ENCODE measurements at regions not wholly inside any gene's neighbourhood (a gene's known extent, or its start where the extent isn't known, plus 50 kb on each side); places are given as distances from the start of the nearest gene placed in this dataset.

GRCh38 chr11:80457823-80458222 is 1017.0 kb upstream of the TENM4 start:
- no peak for DNase-seq

GRCh38 chr11:80455818-80456217 is 1015.0 kb upstream of the TENM4 start:
- DNase-seq, result no peak

DNA sequence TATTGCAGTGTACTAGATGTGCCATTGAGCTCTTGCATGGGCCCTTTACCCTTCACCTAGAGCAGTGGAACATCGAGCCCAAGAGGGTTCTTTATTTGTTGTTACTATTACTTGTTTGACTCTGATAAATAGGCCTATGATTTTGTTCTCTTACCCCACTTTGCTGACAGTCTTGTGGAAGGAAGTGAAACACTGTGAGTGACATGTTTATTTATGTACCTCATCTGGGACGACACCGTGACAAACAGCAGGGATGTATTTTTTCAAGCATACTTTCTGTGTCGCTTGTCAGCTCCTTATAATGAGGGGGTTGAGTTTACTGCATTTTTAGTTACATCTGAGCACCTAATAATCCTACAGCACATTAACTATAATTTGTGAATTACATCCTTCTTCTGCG is 1010.3 kb upstream of the TENM4 start:
- no peak for DNase-seq

- no peak for DNase-seq
These were observed 1007.9 kb upstream of the TENM4 start for GRCh38 chr11:80448709-80449108.

GRCh38 chr11:80443177-80443576 is 1002.3 kb upstream of the TENM4 start:
- DNase-seq, result no peak

- no peak for DNase-seq
These were observed 1001.0 kb upstream of the TENM4 start for GRCh38 chr11:80441821-80442220.

DNA sequence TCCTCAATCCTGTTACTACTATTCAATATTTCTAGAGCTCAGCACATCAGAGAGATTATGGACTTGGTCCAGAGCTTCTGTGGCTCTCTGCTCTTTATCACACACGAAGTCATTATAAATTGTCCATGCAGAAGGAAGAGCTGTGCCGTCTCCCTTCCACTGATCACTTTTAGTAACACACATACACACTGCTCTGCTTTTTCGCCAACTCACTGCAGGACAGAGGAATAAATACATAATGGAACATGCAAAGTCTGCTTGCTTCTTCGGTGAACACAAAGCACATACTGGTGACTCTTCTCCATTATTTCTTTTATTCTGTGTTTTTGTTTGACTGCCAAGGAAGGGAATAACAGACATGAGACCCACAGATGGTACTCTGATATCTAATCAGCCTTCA is 1000.0 kb upstream of the TENM4 start:
- DNase-seq, result no peak

GRCh38 chr11:80436547-80436946 is 995.7 kb upstream of the TENM4 start:
- no peak for DNase-seq

- DNase-seq, result no peak
These were observed 994.5 kb upstream of the TENM4 start for GRCh38 chr11:80435345-80435744.

DNA sequence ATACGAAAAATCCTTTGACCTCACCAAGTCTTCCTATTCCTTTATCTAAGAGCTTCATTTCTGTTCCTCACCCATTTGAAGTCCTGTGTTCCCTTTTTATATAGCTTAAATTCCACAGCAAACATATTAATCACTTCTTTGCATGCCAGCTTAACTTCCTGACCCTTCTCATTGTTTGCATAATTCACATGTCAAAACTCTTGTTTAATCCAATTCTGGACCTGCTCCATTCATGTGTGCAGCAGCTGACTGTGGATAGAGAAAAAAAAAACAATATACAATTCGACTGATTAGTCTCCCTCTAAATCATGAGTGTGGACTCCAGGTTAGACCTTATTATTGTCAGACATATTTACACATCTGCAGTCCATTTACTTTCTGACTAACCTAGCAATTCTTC is 991.2 kb upstream of the TENM4 start:
- DNase-seq, result no peak

- no peak for DNase-seq
These were observed 983.3 kb upstream of the TENM4 start for GRCh38 chr11:80424012-80424695.

GRCh38 chr11:80420374-80420773 is 979.5 kb upstream of the TENM4 start:
- DNase-seq, result no peak

- DNase-seq, result no peak
These were observed 976.9 kb upstream of the TENM4 start for GRCh38 chr11:80417681-80418080.

- DNase-seq, result no peak
These were observed 974.8 kb upstream of the TENM4 start for GRCh38 chr11:80415580-80415979.

DNA sequence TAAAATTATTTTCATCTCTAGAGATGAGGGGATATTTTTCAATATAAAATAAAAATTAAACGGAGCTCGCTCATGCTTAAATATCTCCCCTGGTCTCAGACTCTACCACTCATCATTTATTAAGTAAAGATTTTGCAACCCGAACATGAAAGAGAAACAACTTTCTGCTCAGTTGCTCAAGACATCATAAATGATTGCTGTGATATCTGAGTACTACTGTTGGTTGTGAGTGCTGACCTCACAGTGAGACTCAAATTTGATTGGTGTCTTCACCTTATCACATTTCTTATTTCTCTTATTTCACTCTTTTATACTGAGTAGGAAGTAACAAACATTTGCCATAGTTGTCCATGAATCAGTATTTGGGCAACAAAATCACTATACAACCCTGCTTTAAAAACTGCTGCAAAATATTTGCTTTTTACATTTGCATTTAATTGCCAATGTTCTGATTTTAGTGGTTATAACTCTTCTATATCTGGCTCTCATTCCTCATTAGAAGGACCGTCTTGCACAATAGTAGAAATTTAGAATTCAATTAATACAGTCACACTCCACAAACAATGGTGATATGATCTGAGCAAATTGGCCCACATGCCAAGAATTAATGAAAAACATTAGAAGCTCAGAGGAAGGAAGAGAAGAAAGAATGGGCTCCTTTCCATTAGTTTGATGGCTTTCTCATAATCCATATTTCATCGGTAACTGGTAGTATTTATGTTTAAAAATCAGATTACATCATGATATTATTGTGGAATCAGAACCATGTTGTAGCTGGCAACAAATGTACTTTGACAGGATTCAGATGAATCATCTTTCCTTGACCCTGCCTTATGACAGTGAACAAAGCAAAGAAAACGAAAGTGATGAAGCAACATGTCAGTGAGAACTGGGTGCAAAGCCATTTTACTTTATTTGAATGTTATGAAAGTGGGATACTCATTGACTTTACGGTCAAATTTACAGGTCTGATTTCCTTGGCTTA is 973.6 kb upstream of the TENM4 start:
- no peak for DNase-seq

- no peak for DNase-seq
These were observed 971.8 kb upstream of the TENM4 start for GRCh38 chr11:80412604-80413003.

DNA sequence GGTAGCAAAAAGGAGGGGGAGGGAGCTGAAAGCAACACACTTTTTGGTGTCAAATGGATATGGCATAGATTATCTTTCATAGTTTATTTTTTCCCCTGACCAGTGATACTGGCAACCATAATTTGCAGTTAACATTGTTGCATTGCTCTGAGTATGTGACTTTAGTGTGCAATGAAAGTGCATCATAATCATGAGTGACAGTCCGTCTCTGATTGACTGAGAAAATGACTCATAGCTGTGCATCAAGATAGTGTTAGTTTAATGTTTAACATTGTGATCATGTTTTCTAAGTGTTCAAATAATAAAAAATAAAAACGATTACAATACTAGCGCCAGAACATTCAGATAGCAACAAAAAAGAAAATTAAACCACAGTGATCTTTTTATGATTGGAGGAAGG is 952.4 kb upstream of the TENM4 start:
- no peak for DNase-seq

DNA sequence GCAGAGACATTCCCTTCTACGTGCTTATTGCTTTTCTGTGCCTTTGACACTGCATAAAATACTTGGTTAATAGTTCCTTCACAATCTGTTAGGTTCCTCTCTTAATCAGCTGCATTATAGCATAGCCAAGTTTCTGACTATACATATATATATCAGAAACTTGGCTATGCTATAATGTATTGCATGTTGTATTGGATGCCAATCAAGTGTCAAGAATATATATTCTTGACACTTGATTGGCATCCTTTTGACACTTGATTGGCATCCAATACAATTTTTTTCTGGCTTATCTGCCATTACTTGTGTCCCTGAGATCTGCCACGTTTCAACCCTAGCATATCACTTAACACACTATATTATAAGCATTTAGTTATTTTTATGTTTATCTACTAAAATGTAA is 949.7 kb upstream of the TENM4 start:
- no peak for DNase-seq

DNA sequence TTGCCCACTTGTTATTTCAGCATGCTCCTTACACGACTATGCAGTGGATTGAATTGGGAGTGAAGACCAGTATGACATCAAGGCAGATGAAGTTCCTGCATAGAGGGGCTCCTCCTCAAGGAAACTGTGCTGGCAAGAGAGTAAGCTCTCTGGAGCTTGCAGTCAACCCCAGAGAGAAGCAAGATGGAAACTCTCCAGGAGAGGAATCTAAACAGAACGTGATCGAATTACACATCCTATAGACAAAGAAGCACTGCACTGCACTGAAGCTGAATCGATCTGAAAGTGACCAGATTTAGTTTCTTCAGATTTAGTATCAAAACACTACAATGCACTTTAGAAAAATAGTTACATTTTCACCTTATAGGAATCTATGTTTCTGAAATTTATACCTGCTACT is 947.7 kb upstream of the TENM4 start:
- DNase-seq, result no peak

DNA sequence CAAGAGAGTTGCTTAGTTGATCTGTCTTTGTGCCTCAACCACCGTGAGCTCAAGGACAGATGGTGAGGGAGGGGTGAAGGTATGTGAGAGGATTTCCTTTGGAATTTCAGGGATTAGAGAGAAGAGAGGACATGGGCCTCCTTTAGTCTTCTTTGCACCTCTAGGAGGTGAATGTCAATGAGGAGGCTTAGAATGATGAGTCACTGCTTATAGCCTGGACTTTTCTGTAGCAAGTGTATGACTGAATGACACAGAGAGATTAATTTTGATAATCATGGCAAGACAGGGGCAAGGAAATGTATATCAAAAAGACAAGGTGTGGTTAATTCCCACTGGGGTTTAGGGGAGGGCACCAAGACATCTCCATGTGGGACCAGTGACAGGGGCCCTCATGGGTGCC is 947.3 kb upstream of the TENM4 start:
- DNase-seq, result no peak

- DNase-seq, result no peak
These were observed 942.8 kb upstream of the TENM4 start for GRCh38 chr11:80383655-80384054.

DNA sequence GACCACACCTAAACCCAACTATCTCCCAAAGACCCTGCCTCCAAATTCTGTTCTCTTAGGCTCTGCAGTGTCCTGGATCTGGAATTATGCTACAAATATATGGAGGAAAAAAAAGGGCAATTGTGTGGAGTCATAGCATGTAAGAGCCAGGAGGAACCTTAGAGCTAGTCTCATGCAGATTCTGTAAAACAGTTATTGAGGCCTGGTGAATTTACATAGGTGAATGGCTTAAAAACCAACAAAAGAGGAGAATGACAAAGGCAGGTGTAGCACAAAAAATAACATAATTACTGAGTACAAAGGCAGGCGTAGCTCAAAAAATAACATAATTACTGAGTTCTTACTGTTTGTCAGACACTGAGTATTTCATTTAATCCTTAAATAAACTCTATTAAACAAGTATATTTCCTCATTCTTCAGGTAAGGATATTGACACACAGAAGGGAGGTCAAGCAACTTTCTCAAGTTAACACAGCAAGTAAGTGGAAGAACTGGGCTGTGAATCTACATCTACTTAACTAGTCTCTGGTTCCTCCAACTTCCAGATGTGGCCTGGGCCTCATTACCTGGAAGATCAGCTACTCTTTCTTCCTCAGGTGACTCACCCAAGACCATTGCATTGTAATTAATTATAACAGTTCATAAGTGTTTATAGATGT is 938.9 kb upstream of the TENM4 start:
- DNase-seq, result no peak

- DNase-seq, result no peak
These were observed 931.1 kb upstream of the TENM4 start for GRCh38 chr11:80371931-80372330.

- no peak for DNase-seq
These were observed 925.1 kb upstream of the TENM4 start for GRCh38 chr11:80365980-80366379.

Data from activated CD4-positive, alpha-beta T cell treated with anti-CD3 and anti-CD28 coated beads for 4 hours (primary cell).